ENCODE measurements at regions not wholly inside any gene's neighbourhood (a gene's known extent, or its start where the extent isn't known, plus 50 kb on each side); places are given as distances from the start of the nearest gene placed in this dataset.
"Not testable (repeated sequence)": the region's sequence is repeated elsewhere in the genome, so short reads cannot be mapped to it uniquely, and the experiment has no call there.

- DNase-seq (ENCODE audit: low spot score) = no peak
These were observed 435.8 kb downstream of the CSNK1G3 start for GRCh38 chr5:123947797-123948196.

GRCh38 chr5:123945548-123945947 lies 433.6 kb downstream of the CSNK1G3 start:
- DNase-seq (ENCODE audit: low spot score) = no peak

- DNase-seq (ENCODE audit: low spot score) = no peak
These were observed 431.2 kb downstream of the CSNK1G3 start for GRCh38 chr5:123943151-123943550.

- DNase-seq (ENCODE audit: low spot score) = no peak
These were observed 428.4 kb downstream of the CSNK1G3 start for GRCh38 chr5:123940416-123940815.

GRCh38 chr5:123937230-123937629 lies 425.3 kb downstream of the CSNK1G3 start:
- DNase-seq (ENCODE audit: low spot score) = peak; percentile 19

GRCh38 chr5:123936548-123936947 lies 424.6 kb downstream of the CSNK1G3 start:
- no peak for DNase-seq (ENCODE audit: low spot score)

- not testable (repeated sequence) for DNase-seq (ENCODE audit: low spot score)
These were observed 421.8 kb downstream of the CSNK1G3 start for GRCh38 chr5:123933812-123934211.

- DNase-seq (ENCODE audit: low spot score) = no peak
These were observed 417.1 kb downstream of the CSNK1G3 start for GRCh38 chr5:123929055-123929474.

GRCh38 chr5:123928401-123928800 lies 416.4 kb downstream of the CSNK1G3 start:
- DNase-seq (ENCODE audit: low spot score) = no peak

- no peak for DNase-seq (ENCODE audit: low spot score)
These were observed 409.2 kb downstream of the CSNK1G3 start for GRCh38 chr5:123921193-123921592.

GRCh38 chr5:123916345-123917121 lies 404.6 kb downstream of the CSNK1G3 start:
- peak; percentile 12 for DNase-seq (ENCODE audit: low spot score)

GRCh38 chr5:123914333-123914732 lies 402.4 kb downstream of the CSNK1G3 start:
- DNase-seq (ENCODE audit: low spot score) = no peak

- DNase-seq (ENCODE audit: low spot score) = no peak
These were observed 395.4 kb downstream of the CSNK1G3 start for GRCh38 chr5:123907349-123907748.

- DNase-seq (ENCODE audit: low spot score) = no peak
These were observed 394.8 kb downstream of the CSNK1G3 start for GRCh38 chr5:123906698-123907295.

GRCh38 chr5:123885081-123885480 lies 373.1 kb downstream of the CSNK1G3 start:
- DNase-seq (ENCODE audit: low spot score) = no peak

GRCh38 chr5:123882965-123883345 lies 371.0 kb downstream of the CSNK1G3 start:
- no peak for DNase-seq (ENCODE audit: low spot score)

- no peak for DNase-seq (ENCODE audit: low spot score)
These were observed 370.5 kb downstream of the CSNK1G3 start for GRCh38 chr5:123882319-123882964.

GRCh38 chr5:123881759-123882244 lies 369.8 kb downstream of the CSNK1G3 start:
- DNase-seq (ENCODE audit: low spot score) = no peak

GRCh38 chr5:123880875-123881274 lies 368.9 kb downstream of the CSNK1G3 start:
- DNase-seq (ENCODE audit: low spot score) = no peak

GRCh38 chr5:123879071-123879470 lies 367.1 kb downstream of the CSNK1G3 start:
- DNase-seq (ENCODE audit: low spot score) = no peak

GRCh38 chr5:123876276-123876790 lies 364.4 kb downstream of the CSNK1G3 start:
- no peak for DNase-seq (ENCODE audit: low spot score)

GRCh38 chr5:123875561-123876275 lies 363.7 kb downstream of the CSNK1G3 start:
- no peak for DNase-seq (ENCODE audit: low spot score)

Measured in AG08396 (cell line).